Panc1 (cell line): ENCODE measurements at regions not wholly inside any gene's neighbourhood (a gene's known extent, or its start where the extent isn't known, plus 50 kb on each side); places are given as distances from the start of the nearest gene placed in this dataset.

Experiments
- ATAC-seq: fragments of 200-7000 bp; cut with Tn5 transposase; 2 replicates; pipeline ENCODE4 v1.9.1; 2020; ENCODE audit warnings: mild to moderate bottlenecking, moderate library complexity
- BruUV-seq: library from RNA; stranded (reverse); fragments of 400-500 nt; replicated peaks from 2 replicates; lab custom pipeline; 2021; lab: Mats Ljungman, UMichigan
- CTCF ChIA-PET: fragments of 300-600 bp; sonication (Branson Sonifier 250); formaldehyde crosslinking; loops from one replicate; lab custom pipeline; 2022; ENCODE audit warnings: antibody characterized with exemption; lab: Charles Lee
- POLR2A ChIA-PET: fragments of 300-600 bp; sonication (Branson Sonifier 250); formaldehyde crosslinking; loops from one replicate; lab custom pipeline; 2022; ENCODE audit warnings: antibody characterized with exemption; lab: Charles Lee
- DNase-seq: peaks from one replicate; pipeline ENCODE4 v3.0.0-alpha.2; 2010; ENCODE audit warnings: low read depth, low spot score
- H3K27ac ChIP-seq: 2 replicates; pipeline ENCODE4 v1.5.1; 2011; ENCODE audit warnings: mild to moderate bottlenecking, low read length, inconsistent platforms
- H3K27me3 ChIP-seq: fragments of 200-500 bp; sonication (Bioruptor generic); 2 replicates; pipeline ENCODE4 v1.6.0; 2014; ENCODE audit warnings: low read length, inconsistent platforms; ENCODE audit not compliant: control insufficient read depth, insufficient read depth
- H3K36me3 ChIP-seq: fragments of 200-500 bp; sonication (Bioruptor generic); 2 replicates; pipeline ENCODE4 v1.5.1; 2014; ENCODE audit warnings: inconsistent platforms, mild to moderate bottlenecking, low read length, moderate library complexity; ENCODE audit not compliant: control insufficient read depth, insufficient read depth
- H3K4me1 ChIP-seq: 2 replicates; pipeline ENCODE4 v1.5.1; 2011; ENCODE audit warnings: inconsistent platforms, mild to moderate bottlenecking, low read length, moderate library complexity; ENCODE audit not compliant: control insufficient read depth, insufficient read depth
- H3K4me3 ChIP-seq, 2 experiments: 2 replicates each; pipeline ENCODE4 v1.5.1; 2011 to 2012; ENCODE audit warnings: low read depth in 2 of 2, low read length in 2 of 2, mild to moderate bottlenecking in 2 of 2, inconsistent platforms in 1 of 2, moderate library complexity in 1 of 2
- H3K9me3 ChIP-seq: fragments of 200-500 bp; sonication (Bioruptor generic); 2 replicates; pipeline ENCODE4 v1.5.1; 2014; ENCODE audit warnings: low read depth, mild to moderate bottlenecking, inconsistent platforms, low read length, moderate library complexity; ENCODE audit not compliant: control insufficient read depth, insufficient read depth
- POLR2AphosphoS5 ChIP-seq: IDR thresholded peaks from 2 replicates; pipeline ENCODE4 v1.6.1; 2012; ENCODE audit warnings: mild to moderate bottlenecking, low read depth, low read length, moderate library complexity
- SIN3A ChIP-seq: IDR thresholded peaks from 2 replicates; pipeline ENCODE4 v1.6.1; 2012; ENCODE audit warnings: low read depth, mild to moderate bottlenecking, low read length, moderate library complexity, borderline replicate concordance; ENCODE audit not compliant: insufficient read depth
- TCF7L2 ChIP-seq: IDR thresholded peaks from 2 replicates; pipeline ENCODE4 v1.6.1; 2011; ENCODE audit warnings: mild to moderate bottlenecking, low read depth, low read length, inconsistent platforms
- in situ Hi-C: cut with HindIII; loops from 2 replicates; pipeline ENCODE4 v1.10.0; 2016; ENCODE audit warnings: low sequenced_read_pairs, low pct_unique_long_range_greater_than_20kb
- intact Hi-C: fragments of 100-400 bp; cut with micrococcal nuclease; formaldehyde crosslinking; loops from one replicate; pipeline ENCODE4 v1.10.0; 2022; ENCODE audit not compliant: unreplicated experiment
- TF ChIP-seq, protein P1 (sequence below), 2 experiments: IDR thresholded peaks; 2 replicates each; pipeline ENCODE4 v1.6.1; 2011 to 2012; ENCODE audit warnings: low read depth in 2 of 2, control low read depth in 1 of 2, low read length in 1 of 2, mild to moderate bottlenecking in 1 of 2, moderate library complexity in 1 of 2; ENCODE audit not compliant: insufficient read depth in 1 of 2
- TF ChIP-seq, protein P2 (sequence below): fragments of 450-650 bp; IDR thresholded peaks from 2 replicates; pipeline ENCODE4 v1.5.1; 2017; ENCODE audit warnings: mild to moderate bottlenecking

DNA sequence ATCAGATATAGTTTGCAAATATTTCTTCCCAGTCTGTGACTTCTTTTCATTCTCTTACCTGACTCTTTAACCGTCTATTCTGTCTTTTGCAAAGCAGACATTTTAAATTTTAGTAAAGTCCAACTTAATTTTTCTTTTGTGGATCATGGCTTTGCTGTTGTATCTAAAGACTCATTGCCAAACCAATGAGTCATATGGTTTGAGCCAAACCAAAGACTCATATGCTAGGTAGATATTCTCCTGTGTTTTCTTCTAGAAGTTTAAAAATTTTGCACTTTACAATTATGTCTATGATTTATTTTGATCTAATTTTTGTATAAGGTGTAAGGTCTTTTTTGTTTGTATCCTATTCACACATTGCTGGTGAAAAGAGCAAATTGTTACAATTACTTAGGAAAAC lies 446.8 kb downstream of the ANKRD50 start:
- Histone ChIP-seq H3K9me3 (no peaks in the 10 kb centered on the region), H3K27me3 (no peaks in the 10 kb centered on the region), H3K4me1 (no peaks in the 10 kb centered on the region; the same call in 1 of the 2 replicates), H3K36me3 (no peaks in the 10 kb centered on the region), H3K27ac (no peak overlapping the region), H3K4me3 (no peak overlapping the region)
- in situ Hi-C loops (no loop called here), intact Hi-C loops (loop anchor here (10.0 kb wide), 1 partner anchor 1161 kb away; no protein-coding TSS in a partner anchor)
- ChIA-PET CTCF (no interaction called here), POLR2A (no interaction called here)
- TF ChIP-seq TCF7L2 (no peak), SIN3A (no peak), POLR2AphosphoS5 (no peak)
- TF ChIP-seq, protein P1, sequence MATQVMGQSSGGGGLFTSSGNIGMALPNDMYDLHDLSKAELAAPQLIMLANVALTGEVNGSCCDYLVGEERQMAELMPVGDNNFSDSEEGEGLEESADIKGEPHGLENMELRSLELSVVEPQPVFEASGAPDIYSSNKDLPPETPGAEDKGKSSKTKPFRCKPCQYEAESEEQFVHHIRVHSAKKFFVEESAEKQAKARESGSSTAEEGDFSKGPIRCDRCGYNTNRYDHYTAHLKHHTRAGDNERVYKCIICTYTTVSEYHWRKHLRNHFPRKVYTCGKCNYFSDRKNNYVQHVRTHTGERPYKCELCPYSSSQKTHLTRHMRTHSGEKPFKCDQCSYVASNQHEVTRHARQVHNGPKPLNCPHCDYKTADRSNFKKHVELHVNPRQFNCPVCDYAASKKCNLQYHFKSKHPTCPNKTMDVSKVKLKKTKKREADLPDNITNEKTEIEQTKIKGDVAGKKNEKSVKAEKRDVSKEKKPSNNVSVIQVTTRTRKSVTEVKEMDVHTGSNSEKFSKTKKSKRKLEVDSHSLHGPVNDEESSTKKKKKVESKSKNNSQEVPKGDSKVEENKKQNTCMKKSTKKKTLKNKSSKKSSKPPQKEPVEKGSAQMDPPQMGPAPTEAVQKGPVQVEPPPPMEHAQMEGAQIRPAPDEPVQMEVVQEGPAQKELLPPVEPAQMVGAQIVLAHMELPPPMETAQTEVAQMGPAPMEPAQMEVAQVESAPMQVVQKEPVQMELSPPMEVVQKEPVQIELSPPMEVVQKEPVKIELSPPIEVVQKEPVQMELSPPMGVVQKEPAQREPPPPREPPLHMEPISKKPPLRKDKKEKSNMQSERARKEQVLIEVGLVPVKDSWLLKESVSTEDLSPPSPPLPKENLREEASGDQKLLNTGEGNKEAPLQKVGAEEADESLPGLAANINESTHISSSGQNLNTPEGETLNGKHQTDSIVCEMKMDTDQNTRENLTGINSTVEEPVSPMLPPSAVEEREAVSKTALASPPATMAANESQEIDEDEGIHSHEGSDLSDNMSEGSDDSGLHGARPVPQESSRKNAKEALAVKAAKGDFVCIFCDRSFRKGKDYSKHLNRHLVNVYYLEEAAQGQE (IDR thresholded peaks at IDR 0.05; ENCODE audit: insufficient read depth in 1 of 2, low read depth in 2 of 2, low read length in 1 of 2) = no peak
- TF ChIP-seq, protein P2, sequence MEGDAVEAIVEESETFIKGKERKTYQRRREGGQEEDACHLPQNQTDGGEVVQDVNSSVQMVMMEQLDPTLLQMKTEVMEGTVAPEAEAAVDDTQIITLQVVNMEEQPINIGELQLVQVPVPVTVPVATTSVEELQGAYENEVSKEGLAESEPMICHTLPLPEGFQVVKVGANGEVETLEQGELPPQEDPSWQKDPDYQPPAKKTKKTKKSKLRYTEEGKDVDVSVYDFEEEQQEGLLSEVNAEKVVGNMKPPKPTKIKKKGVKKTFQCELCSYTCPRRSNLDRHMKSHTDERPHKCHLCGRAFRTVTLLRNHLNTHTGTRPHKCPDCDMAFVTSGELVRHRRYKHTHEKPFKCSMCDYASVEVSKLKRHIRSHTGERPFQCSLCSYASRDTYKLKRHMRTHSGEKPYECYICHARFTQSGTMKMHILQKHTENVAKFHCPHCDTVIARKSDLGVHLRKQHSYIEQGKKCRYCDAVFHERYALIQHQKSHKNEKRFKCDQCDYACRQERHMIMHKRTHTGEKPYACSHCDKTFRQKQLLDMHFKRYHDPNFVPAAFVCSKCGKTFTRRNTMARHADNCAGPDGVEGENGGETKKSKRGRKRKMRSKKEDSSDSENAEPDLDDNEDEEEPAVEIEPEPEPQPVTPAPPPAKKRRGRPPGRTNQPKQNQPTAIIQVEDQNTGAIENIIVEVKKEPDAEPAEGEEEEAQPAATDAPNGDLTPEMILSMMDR = no peak
- no TSS peak for BruUV-seq
- ATAC-seq (no peak), DNase-seq (no peak)

DNA sequence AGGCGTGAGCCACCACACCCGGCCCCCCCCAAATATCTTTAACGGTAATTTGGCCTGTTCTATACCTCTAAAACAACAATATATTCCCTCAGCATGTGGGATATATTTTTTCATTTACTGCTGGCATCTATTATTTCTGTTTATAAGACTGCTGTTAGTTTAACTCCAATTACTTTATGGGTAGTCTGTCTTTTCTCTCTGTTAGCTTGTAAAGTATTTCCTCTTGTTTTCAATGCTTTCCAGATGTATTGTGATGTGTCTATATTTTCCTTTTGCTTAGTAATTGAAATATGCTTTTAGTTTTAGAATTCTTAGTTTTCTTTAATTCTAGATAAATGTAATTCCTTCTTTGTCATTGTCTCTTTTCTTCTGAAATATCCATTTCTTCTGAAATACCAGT lies 445.8 kb downstream of the ANKRD50 start:
- no TSS peak for BruUV-seq
- H3K36me3 ChIP-seq = no peaks in the 10 kb centered on the region
- H3K9me3 ChIP-seq = no peaks in the 10 kb centered on the region
- TF ChIP-seq TCF7L2 (no peak), SIN3A (no peak), POLR2AphosphoS5 (no peak)
- TF ChIP-seq, protein P1 (IDR thresholded peaks at IDR 0.05; ENCODE audit: insufficient read depth in 1 of 2, low read depth in 2 of 2, low read length in 1 of 2) = no peak
- TF ChIP-seq, protein P2 = no peak
- H3K27me3 ChIP-seq = no peaks in the 10 kb centered on the region
- no peak for ATAC-seq
- DNase-seq = no peak
- POLR2A ChIA-PET = no interaction called here
- in situ Hi-C loops (no loop called here), intact Hi-C loops (loop anchor here (10.0 kb wide), 1 partner anchor 1162 kb away; no protein-coding TSS in a partner anchor)
- CTCF ChIA-PET = no interaction called here
- H3K27ac ChIP-seq = no peak overlapping the region
- no peak overlapping the region for H3K4me3 ChIP-seq
- no peaks in the 10 kb centered on the region; the same call in 1 of the 2 replicates for H3K4me1 ChIP-seq
